ENCODE measurements at regions not wholly inside any gene's neighbourhood (a gene's known extent, or its start where the extent isn't known, plus 50 kb on each side); places are given as distances from the start of the nearest gene placed in this dataset.

DNA sequence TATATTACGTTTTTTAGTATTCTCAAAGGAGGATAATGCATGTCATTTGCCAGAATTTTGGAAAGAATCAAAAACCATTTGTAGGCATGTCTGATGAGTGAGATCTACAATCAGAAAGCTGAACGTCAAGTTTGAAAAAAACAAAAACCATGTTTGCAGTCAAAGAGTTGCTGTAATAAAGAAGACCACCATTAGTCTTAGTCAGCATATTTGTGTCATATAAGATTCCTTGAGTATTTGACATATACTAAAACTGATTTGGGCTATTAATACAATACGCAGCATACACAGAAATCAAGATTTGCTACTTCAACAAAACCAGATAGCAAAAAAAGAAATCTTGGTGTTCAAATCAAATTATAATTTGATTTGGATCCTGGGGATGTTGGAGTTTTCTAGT, 247.5 kb downstream of the SAMD5 start:
- H3K9me2 ChIP-seq (replicated peaks; ENCODE audit: low read length), result no peaks in the 10 kb centered on the region
- no peaks in the 10 kb centered on the region for H4K20me1 ChIP-seq (ENCODE audit: low read length)
- H2AFZ ChIP-seq (ENCODE audit: low read length), result no peak overlapping the region
- ChIA-PET CTCF (no interaction called here), POLR2A (ENCODE audit: unreplicated experiment) (no interaction called here)
- no peak overlapping the region for H3K27ac ChIP-seq (ENCODE audit: low read length)
- H3K4me2 ChIP-seq (ENCODE audit: low read length), result no peak overlapping the region
- H3K79me2 ChIP-seq (ENCODE audit: low read length), result no peaks in the 10 kb centered on the region
- DNase-seq (no peak), ATAC-seq (no peak)
- intact Hi-C loops (cut with micrococcal nuclease), result no loop called here
- H3K9ac ChIP-seq (ENCODE audit: low read length), result no peak overlapping the region
- no peaks in the 10 kb centered on the region for H3F3A ChIP-seq (ENCODE audit: low read length, unreplicated experiment)
- TF ChIP-seq EZH2phosphoT487 (IDR thresholded peaks at IDR 0.05; ENCODE audit: borderline replicate concordance, low read length) (no peak), EZH2 (IDR thresholded peaks at IDR 0.05; ENCODE audit: low read length, unreplicated experiment) (no peak)
- TF ChIP-seq, protein P1, sequence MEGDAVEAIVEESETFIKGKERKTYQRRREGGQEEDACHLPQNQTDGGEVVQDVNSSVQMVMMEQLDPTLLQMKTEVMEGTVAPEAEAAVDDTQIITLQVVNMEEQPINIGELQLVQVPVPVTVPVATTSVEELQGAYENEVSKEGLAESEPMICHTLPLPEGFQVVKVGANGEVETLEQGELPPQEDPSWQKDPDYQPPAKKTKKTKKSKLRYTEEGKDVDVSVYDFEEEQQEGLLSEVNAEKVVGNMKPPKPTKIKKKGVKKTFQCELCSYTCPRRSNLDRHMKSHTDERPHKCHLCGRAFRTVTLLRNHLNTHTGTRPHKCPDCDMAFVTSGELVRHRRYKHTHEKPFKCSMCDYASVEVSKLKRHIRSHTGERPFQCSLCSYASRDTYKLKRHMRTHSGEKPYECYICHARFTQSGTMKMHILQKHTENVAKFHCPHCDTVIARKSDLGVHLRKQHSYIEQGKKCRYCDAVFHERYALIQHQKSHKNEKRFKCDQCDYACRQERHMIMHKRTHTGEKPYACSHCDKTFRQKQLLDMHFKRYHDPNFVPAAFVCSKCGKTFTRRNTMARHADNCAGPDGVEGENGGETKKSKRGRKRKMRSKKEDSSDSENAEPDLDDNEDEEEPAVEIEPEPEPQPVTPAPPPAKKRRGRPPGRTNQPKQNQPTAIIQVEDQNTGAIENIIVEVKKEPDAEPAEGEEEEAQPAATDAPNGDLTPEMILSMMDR (conservative IDR thresholded peaks at IDR 0.05; ENCODE audit: low read depth, low read length), result no peak
- BruUV-seq (replicated peaks), result no TSS peak
- no peaks in the 10 kb centered on the region for H3K36me3 ChIP-seq (ENCODE audit: low read depth, low read length)
- H3K27me3 ChIP-seq (ENCODE audit: low read length), result no peaks in the 10 kb centered on the region
- no peak overlapping the region for H3K4me3 ChIP-seq (ENCODE audit: low read length)
- no peaks in the 10 kb centered on the region for H3K4me1 ChIP-seq (ENCODE audit: insufficient read depth, low read length)
- no peaks in the 10 kb centered on the region for H3K9me3 ChIP-seq (ENCODE audit: low read length)

DNA sequence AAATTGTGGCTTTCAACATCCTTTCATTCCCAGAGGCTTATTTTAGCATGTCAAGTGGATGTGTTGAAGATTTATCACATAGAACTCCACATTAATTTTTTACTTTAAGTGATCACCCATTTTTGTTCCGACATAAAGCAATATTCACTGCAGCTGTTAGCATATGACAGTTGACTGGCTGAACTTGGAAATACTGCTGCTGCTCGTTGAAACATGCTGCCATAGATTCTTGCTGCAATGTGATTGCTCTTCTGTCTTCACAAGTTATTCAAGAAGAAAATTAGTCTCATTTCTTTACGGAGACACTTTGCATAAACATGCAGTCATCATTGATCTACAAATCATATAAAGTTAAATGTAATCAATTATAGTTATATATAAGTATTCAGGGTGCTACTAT, 248.4 kb downstream of the SAMD5 start:
- no peaks in the 10 kb centered on the region for H3K27me3 ChIP-seq (ENCODE audit: low read length)
- ATAC-seq, result no peak
- intact Hi-C loops (cut with micrococcal nuclease), result no loop called here
- no peak overlapping the region for H3K4me3 ChIP-seq (ENCODE audit: low read length)
- no peak overlapping the region for H3K4me2 ChIP-seq (ENCODE audit: low read length)
- H3K27ac ChIP-seq (ENCODE audit: low read length), result no peak overlapping the region
- TF ChIP-seq EZH2 (IDR thresholded peaks at IDR 0.05; ENCODE audit: low read length, unreplicated experiment) (no peak), EZH2phosphoT487 (IDR thresholded peaks at IDR 0.05; ENCODE audit: borderline replicate concordance, low read length) (no peak)
- no peaks in the 10 kb centered on the region for H3F3A ChIP-seq (ENCODE audit: low read length, unreplicated experiment)
- H3K9me3 ChIP-seq (ENCODE audit: low read length), result no peaks in the 10 kb centered on the region
- BruUV-seq (replicated peaks), result no TSS peak
- H3K9ac ChIP-seq (ENCODE audit: low read length), result no peak overlapping the region
- DNase-seq, result no peak
- POLR2A ChIA-PET (ENCODE audit: unreplicated experiment), result no interaction called here
- no peaks in the 10 kb centered on the region for H3K9me2 ChIP-seq (replicated peaks; ENCODE audit: low read length)
- H4K20me1 ChIP-seq (ENCODE audit: low read length), result no peaks in the 10 kb centered on the region
- no peaks in the 10 kb centered on the region for H3K79me2 ChIP-seq (ENCODE audit: low read length)
- H3K4me1 ChIP-seq (ENCODE audit: insufficient read depth, low read length), result no peaks in the 10 kb centered on the region
- CTCF ChIA-PET, result no interaction called here
- H2AFZ ChIP-seq (ENCODE audit: low read length), result no peak overlapping the region
- no peaks in the 10 kb centered on the region for H3K36me3 ChIP-seq (ENCODE audit: low read depth, low read length)

DNA sequence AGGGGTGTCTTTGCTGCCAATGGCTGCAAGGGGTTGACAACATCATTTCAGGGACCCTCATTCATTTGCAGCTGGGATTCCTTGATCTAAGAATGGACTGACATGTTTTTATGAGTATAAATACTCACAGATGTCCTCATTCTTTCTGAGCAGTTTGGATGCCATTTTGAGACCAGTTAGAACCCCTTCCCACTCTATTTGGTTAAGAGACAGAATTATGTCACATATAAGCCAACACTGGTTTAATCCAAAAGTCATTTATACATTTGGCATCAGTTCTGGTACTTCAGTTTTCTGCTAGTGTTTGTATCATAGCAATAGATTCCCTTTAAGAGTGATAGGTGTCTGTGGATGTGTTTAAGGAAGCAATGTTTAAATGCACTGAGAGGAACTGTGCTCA, 248.8 kb downstream of the SAMD5 start:
- H2AFZ ChIP-seq (ENCODE audit: low read length), result no peak overlapping the region
- H3K9me3 ChIP-seq (ENCODE audit: low read length), result no peaks in the 10 kb centered on the region
- no peaks in the 10 kb centered on the region for H3K36me3 ChIP-seq (ENCODE audit: low read depth, low read length)
- no peaks in the 10 kb centered on the region for H3K79me2 ChIP-seq (ENCODE audit: low read length)
- DNase-seq, result no peak
- CTCF ChIA-PET, result no interaction called here
- no peak overlapping the region for H3K4me3 ChIP-seq (ENCODE audit: low read length)
- H3K9me2 ChIP-seq (replicated peaks; ENCODE audit: low read length), result no peaks in the 10 kb centered on the region
- no peaks in the 10 kb centered on the region for H4K20me1 ChIP-seq (ENCODE audit: low read length)
- ATAC-seq, result no peak
- no peaks in the 10 kb centered on the region for H3F3A ChIP-seq (ENCODE audit: low read length, unreplicated experiment)
- no TSS peak for BruUV-seq (replicated peaks)
- H3K9ac ChIP-seq (ENCODE audit: low read length), result no peak overlapping the region
- no peak overlapping the region for H3K27ac ChIP-seq (ENCODE audit: low read length)
- H3K4me1 ChIP-seq (ENCODE audit: insufficient read depth, low read length), result no peaks in the 10 kb centered on the region
- intact Hi-C loops (cut with micrococcal nuclease), result no loop called here
- no peak for TF ChIP-seq EZH2phosphoT487 (IDR thresholded peaks at IDR 0.05; ENCODE audit: borderline replicate concordance, low read length)
- TF ChIP-seq, protein P1 (conservative IDR thresholded peaks at IDR 0.05; ENCODE audit: low read depth, low read length), result no peak
- no peak for TF ChIP-seq EZH2 (IDR thresholded peaks at IDR 0.05; ENCODE audit: low read length, unreplicated experiment)
- H3K27me3 ChIP-seq (ENCODE audit: low read length), result no peaks in the 10 kb centered on the region
- POLR2A ChIA-PET (ENCODE audit: unreplicated experiment), result no interaction called here
- H3K4me2 ChIP-seq (ENCODE audit: low read length), result no peak overlapping the region

All from PC-3 (cell line).